ENCODE measurements at regions not wholly inside any gene's neighbourhood (a gene's known extent, or its start where the extent isn't known, plus 50 kb on each side); places are given as distances from the start of the nearest gene placed in this dataset.

- Histone ChIP-seq H3K36me3 (ENCODE audit: insufficient read depth, low read length) (no peaks in the 10 kb centered on the region), H3K4me3 (ENCODE audit: low read length) (no peak overlapping the region), H3K9ac (ENCODE audit: low read depth, low read length) (no peak overlapping the region), H3K27me3 (ENCODE audit: insufficient read depth, low read length) (no peaks in the 10 kb centered on the region), H3K27ac (ENCODE audit: low read depth, low read length) (no peak overlapping the region), H3K9me3 (ENCODE audit: insufficient read depth, low read depth, low read length) (no peaks in the 10 kb centered on the region), H3K4me1 (ENCODE audit: insufficient read depth, low read length) (no peaks in the 10 kb centered on the region)
- 86% methylated on average over 2 of the region's 2 CpGs for WGBS
Observed at GRCh38 chr2:195477248-195477995, 179.6 kb upstream of the SLC39A10 start.

- WGBS: 84% methylated on average over 5 of the region's 5 CpGs
- H3K9ac ChIP-seq (ENCODE audit: low read depth, low read length): no peak overlapping the region
- H3K27me3 ChIP-seq (ENCODE audit: insufficient read depth, low read length): no peaks in the 10 kb centered on the region
- no peak overlapping the region for H3K4me3 ChIP-seq (ENCODE audit: low read length)
- no peak overlapping the region for H3K27ac ChIP-seq (ENCODE audit: low read depth, low read length)
- H3K36me3 ChIP-seq (ENCODE audit: insufficient read depth, low read length): no peaks in the 10 kb centered on the region
- H3K9me3 ChIP-seq (ENCODE audit: insufficient read depth, low read depth, low read length): no peaks in the 10 kb centered on the region
- H3K4me1 ChIP-seq (ENCODE audit: insufficient read depth, low read length): no peaks in the 10 kb centered on the region
Observed at GRCh38 chr2:195475336-195475735, 181.7 kb upstream of the SLC39A10 start.

GRCh38 chr2:195473862-195474261 lies 183.2 kb upstream of the SLC39A10 start:
- Histone ChIP-seq H3K4me3 (ENCODE audit: low read length) (no peak overlapping the region), H3K9ac (ENCODE audit: low read depth, low read length) (no peak overlapping the region), H3K4me1 (ENCODE audit: insufficient read depth, low read length) (no peaks in the 10 kb centered on the region), H3K36me3 (ENCODE audit: insufficient read depth, low read length) (no peaks in the 10 kb centered on the region), H3K27ac (ENCODE audit: low read depth, low read length) (no peak overlapping the region), H3K9me3 (ENCODE audit: insufficient read depth, low read depth, low read length) (no peaks in the 10 kb centered on the region), H3K27me3 (ENCODE audit: insufficient read depth, low read length) (no peaks in the 10 kb centered on the region)
- 94% methylated on average over 6 of the region's 6 CpGs for WGBS

GRCh38 chr2:195472501-195473234 lies 184.4 kb upstream of the SLC39A10 start:
- no peak overlapping the region for H3K4me3 ChIP-seq (ENCODE audit: low read length)
- H3K27ac ChIP-seq (ENCODE audit: low read depth, low read length): no peak overlapping the region
- no peak overlapping the region for H3K9ac ChIP-seq (ENCODE audit: low read depth, low read length)
- H3K27me3 ChIP-seq (ENCODE audit: insufficient read depth, low read length): no peaks in the 10 kb centered on the region
- H3K4me1 ChIP-seq (ENCODE audit: insufficient read depth, low read length): no peaks in the 10 kb centered on the region
- WGBS: 97% methylated on average over 2 of the region's 3 CpGs
- H3K36me3 ChIP-seq (ENCODE audit: insufficient read depth, low read length): no peaks in the 10 kb centered on the region
- H3K9me3 ChIP-seq (ENCODE audit: insufficient read depth, low read depth, low read length): no peaks in the 10 kb centered on the region

- no peak overlapping the region for H3K4me3 ChIP-seq (ENCODE audit: low read length)
- WGBS: 91% methylated on average over 3 of the region's 4 CpGs
- no peaks in the 10 kb centered on the region for H3K27me3 ChIP-seq (ENCODE audit: insufficient read depth, low read length)
- no peaks in the 10 kb centered on the region for H3K4me1 ChIP-seq (ENCODE audit: insufficient read depth, low read length)
- no peaks in the 10 kb centered on the region for H3K9me3 ChIP-seq (ENCODE audit: insufficient read depth, low read depth, low read length)
- H3K36me3 ChIP-seq (ENCODE audit: insufficient read depth, low read length): no peaks in the 10 kb centered on the region
- H3K9ac ChIP-seq (ENCODE audit: low read depth, low read length): no peak overlapping the region
- H3K27ac ChIP-seq (ENCODE audit: low read depth, low read length): no peak overlapping the region
Observed at GRCh38 chr2:195471807-195472206, 185.2 kb upstream of the SLC39A10 start.

- H3K27me3 ChIP-seq (ENCODE audit: insufficient read depth, low read length): no peaks in the 10 kb centered on the region
- WGBS: 84% methylated on average over 2 of the region's 2 CpGs
Observed at GRCh38 chr2:195471163-195471562, 185.9 kb upstream of the SLC39A10 start.

DNA sequence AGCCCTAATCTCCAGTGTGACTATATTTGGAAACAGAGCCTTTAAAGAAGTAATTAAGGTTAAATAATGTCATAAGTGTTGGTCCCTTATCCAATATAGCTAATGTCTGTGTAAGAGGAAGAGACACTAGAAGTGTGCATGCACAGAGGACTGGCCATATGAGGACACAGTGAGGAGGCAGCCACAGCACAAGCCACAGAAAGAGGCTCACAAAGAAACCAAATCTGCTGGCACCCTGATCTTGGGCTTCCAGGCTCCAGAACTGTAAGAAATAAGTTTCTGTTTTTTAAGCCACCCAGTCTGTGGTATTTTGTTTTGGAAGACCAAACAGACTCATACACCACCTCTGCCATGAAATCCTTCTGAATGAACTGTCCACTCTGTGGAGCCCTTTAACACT lies 186.4 kb upstream of the SLC39A10 start:
- Histone ChIP-seq H3K27me3 (ENCODE audit: insufficient read depth, low read length) (no peaks in the 10 kb centered on the region), H3K36me3 (ENCODE audit: insufficient read depth, low read length) (no peaks in the 10 kb centered on the region), H3K27ac (ENCODE audit: low read depth, low read length) (no peak overlapping the region), H3K9ac (ENCODE audit: low read depth, low read length) (no peak overlapping the region), H3K9me3 (ENCODE audit: insufficient read depth, low read depth, low read length) (no peaks in the 10 kb centered on the region), H3K4me3 (ENCODE audit: low read length) (no peak overlapping the region), H3K4me1 (ENCODE audit: insufficient read depth, low read length) (no peaks in the 10 kb centered on the region)

More at GRCh38 chr2:195471163-195471562, 185.9 kb upstream of the SLC39A10 start:
- H3K9me3 ChIP-seq (ENCODE audit: insufficient read depth, low read depth, low read length): no peaks in the 10 kb centered on the region
- no peaks in the 10 kb centered on the region for H3K4me1 ChIP-seq (ENCODE audit: insufficient read depth, low read length)
- no peak overlapping the region for H3K9ac ChIP-seq (ENCODE audit: low read depth, low read length)
- H3K27ac ChIP-seq (ENCODE audit: low read depth, low read length): no peak overlapping the region
- no peak overlapping the region for H3K4me3 ChIP-seq (ENCODE audit: low read length)
- no peaks in the 10 kb centered on the region for H3K36me3 ChIP-seq (ENCODE audit: insufficient read depth, low read length)

- WGBS: 90% methylated on average over 2 of the region's 2 CpGs
- H3K27ac ChIP-seq (ENCODE audit: low read depth, low read length): no peak overlapping the region
Observed at GRCh38 chr2:195468771-195469170, 188.3 kb upstream of the SLC39A10 start.

DNA sequence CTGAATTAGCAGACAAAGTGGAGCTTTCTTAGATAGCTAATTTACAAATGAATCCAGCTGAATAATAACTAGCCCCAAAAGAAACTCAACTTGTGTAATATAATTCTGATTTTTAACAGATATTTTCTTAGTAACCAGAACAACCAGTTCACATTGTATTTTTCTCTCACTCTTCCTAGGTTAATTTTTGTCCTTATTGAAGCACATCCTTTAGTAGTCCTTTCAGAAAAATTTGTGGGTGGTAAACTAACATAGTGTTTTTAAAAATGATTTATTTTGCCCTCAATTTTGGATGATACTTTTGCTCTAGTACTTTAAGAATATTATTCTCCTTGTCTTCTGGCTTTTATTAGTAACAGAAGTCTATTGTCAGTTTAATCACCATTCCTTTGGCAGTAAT lies 190.6 kb upstream of the SLC39A10 start:
- Histone ChIP-seq H3K9me3 (ENCODE audit: insufficient read depth, low read depth, low read length) (no peaks in the 10 kb centered on the region), H3K4me1 (ENCODE audit: insufficient read depth, low read length) (no peaks in the 10 kb centered on the region), H3K36me3 (ENCODE audit: insufficient read depth, low read length) (no peaks in the 10 kb centered on the region), H3K27me3 (ENCODE audit: insufficient read depth, low read length) (no peaks in the 10 kb centered on the region), H3K4me3 (ENCODE audit: low read length) (no peak overlapping the region), H3K27ac (ENCODE audit: low read depth, low read length) (no peak overlapping the region), H3K9ac (ENCODE audit: low read depth, low read length) (no peak overlapping the region)

More at GRCh38 chr2:195468771-195469170, 188.3 kb upstream of the SLC39A10 start:
- Histone ChIP-seq H3K9me3 (ENCODE audit: insufficient read depth, low read depth, low read length) (no peaks in the 10 kb centered on the region), H3K4me3 (ENCODE audit: low read length) (no peak overlapping the region), H3K27me3 (ENCODE audit: insufficient read depth, low read length) (no peaks in the 10 kb centered on the region), H3K4me1 (ENCODE audit: insufficient read depth, low read length) (no peaks in the 10 kb centered on the region), H3K36me3 (ENCODE audit: insufficient read depth, low read length) (no peaks in the 10 kb centered on the region), H3K9ac (ENCODE audit: low read depth, low read length) (no peak overlapping the region)

DNA sequence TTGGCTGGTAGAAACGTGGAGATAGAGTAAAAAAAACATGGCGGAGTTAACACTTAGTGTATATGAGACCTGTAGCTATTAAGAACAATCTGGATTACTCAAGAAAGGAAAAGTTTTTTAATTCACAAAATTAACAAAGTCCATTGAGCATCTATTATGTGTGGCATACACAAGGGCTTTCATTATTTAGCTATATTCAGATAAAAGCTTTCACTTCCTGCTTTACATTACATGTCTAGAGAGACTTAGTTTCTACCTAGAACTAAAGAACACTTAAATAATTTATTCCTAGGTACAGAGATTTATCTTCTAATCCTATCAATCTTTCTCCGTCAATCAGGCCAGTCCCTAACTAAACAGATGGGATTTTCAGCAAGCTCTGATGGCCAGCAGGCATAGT lies 196.0 kb upstream of the SLC39A10 start:
- WGBS: 54% methylated on average over 3 of the region's 3 CpGs
- Histone ChIP-seq H3K4me1 (ENCODE audit: insufficient read depth, low read length) (no peaks in the 10 kb centered on the region), H3K27ac (ENCODE audit: low read depth, low read length) (no peak overlapping the region), H3K9me3 (ENCODE audit: insufficient read depth, low read depth, low read length) (no peaks in the 10 kb centered on the region), H3K27me3 (ENCODE audit: insufficient read depth, low read length) (no peaks in the 10 kb centered on the region), H3K9ac (ENCODE audit: low read depth, low read length) (no peak overlapping the region), H3K36me3 (ENCODE audit: insufficient read depth, low read length) (no peaks in the 10 kb centered on the region), H3K4me3 (ENCODE audit: low read length) (no peak overlapping the region)

- no peaks in the 10 kb centered on the region for H3K27me3 ChIP-seq (ENCODE audit: insufficient read depth, low read length)
- H3K4me3 ChIP-seq (ENCODE audit: low read length): no peak overlapping the region
- H3K4me1 ChIP-seq (ENCODE audit: insufficient read depth, low read length): no peaks in the 10 kb centered on the region
- H3K9ac ChIP-seq (ENCODE audit: low read depth, low read length): no peak overlapping the region
- 89% methylated on average over 2 of the region's 2 CpGs for whole genome bisulfite sequencing
- H3K9me3 ChIP-seq (ENCODE audit: insufficient read depth, low read depth, low read length): no peaks in the 10 kb centered on the region
- no peak overlapping the region for H3K27ac ChIP-seq (ENCODE audit: low read depth, low read length)
- no peaks in the 10 kb centered on the region for H3K36me3 ChIP-seq (ENCODE audit: insufficient read depth, low read length)
Observed at GRCh38 chr2:195458936-195459335, 198.1 kb upstream of the SLC39A10 start.
